WTC11 (cell line): ENCODE measurements at regions not wholly inside any gene's neighbourhood (a gene's known extent, or its start where the extent isn't known, plus 50 kb on each side); places are given as distances from the start of the nearest gene placed in this dataset.

ENCODE experiments used
- CREM ChIP-seq: sonication (generic); formaldehyde crosslinking; IDR thresholded peaks from 2 replicates; pipeline ENCODE4 v1.8.1; 2022; ENCODE audit warnings: mild to moderate bottlenecking, missing genetic modification reagents, moderate library complexity
- CTCF ChIP-seq: fragments of 200-600 bp; IDR thresholded peaks from 2 replicates; pipeline ENCODE4 v1.8.0; 2022; ENCODE audit warnings: antibody characterized with exemption
- TEAD1 ChIP-seq: sonication (generic); formaldehyde crosslinking; IDR thresholded peaks from 2 replicates; pipeline ENCODE4 v1.8.0; 2022; ENCODE audit warnings: mild to moderate bottlenecking, missing genetic modification reagents
- TP53 ChIP-seq: sonication (generic); formaldehyde crosslinking; IDR thresholded peaks from 2 replicates; pipeline ENCODE4 v1.8.1; 2023; ENCODE audit warnings: mild to moderate bottlenecking, missing genetic modification reagents
- USF1 ChIP-seq: sonication (generic); formaldehyde crosslinking; IDR thresholded peaks from 2 replicates; pipeline ENCODE4 v1.8.0; 2022; ENCODE audit warnings: mild to moderate bottlenecking, missing genetic modification reagents
- ZNF138 ChIP-seq: sonication (generic); formaldehyde crosslinking; conservative IDR thresholded peaks from 2 replicates; pipeline ENCODE4 v1.8.1; 2022; ENCODE audit warnings: mild to moderate bottlenecking, moderate library complexity, missing genetic modification reagents
- TF ChIP-seq, protein P1 (sequence below): sonication (generic); formaldehyde crosslinking; IDR thresholded peaks from 2 replicates; pipeline ENCODE4 v1.8.1; 2023; ENCODE audit warnings: mild to moderate bottlenecking, missing genetic modification reagents

GRCh38 chr18:78436110-78436509, 543.5 kb upstream of the SALL3 start:
- no peak for TF ChIP-seq CTCF
- TF ChIP-seq TEAD1 (CRISPR knock-in tag), result no peak
- no peak for TF ChIP-seq ZNF138 (CRISPR knock-in tag)
- no peak for TF ChIP-seq USF1 (CRISPR knock-in tag)
- no peak for TF ChIP-seq TP53
- TF ChIP-seq, protein P1, sequence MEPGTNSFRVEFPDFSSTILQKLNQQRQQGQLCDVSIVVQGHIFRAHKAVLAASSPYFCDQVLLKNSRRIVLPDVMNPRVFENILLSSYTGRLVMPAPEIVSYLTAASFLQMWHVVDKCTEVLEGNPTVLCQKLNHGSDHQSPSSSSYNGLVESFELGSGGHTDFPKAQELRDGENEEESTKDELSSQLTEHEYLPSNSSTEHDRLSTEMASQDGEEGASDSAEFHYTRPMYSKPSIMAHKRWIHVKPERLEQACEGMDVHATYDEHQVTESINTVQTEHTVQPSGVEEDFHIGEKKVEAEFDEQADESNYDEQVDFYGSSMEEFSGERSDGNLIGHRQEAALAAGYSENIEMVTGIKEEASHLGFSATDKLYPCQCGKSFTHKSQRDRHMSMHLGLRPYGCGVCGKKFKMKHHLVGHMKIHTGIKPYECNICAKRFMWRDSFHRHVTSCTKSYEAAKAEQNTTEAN (CRISPR knock-in tag), result no peak
- no peak for TF ChIP-seq CREM
